Retinal pigment epithelial cell (primary cell): ENCODE measurements at regions not wholly inside any gene's neighbourhood (a gene's known extent, or its start where the extent isn't known, plus 50 kb on each side); places are given as distances from the start of the nearest gene placed in this dataset.

Source experiments
- DNase-seq: peaks from one replicate; pipeline ENCODE4 v3.0.0-alpha.2; 2010; ENCODE audit warnings: low read depth
- H3K4me3 ChIP-seq: 2 replicates; pipeline ENCODE4 v1.5.1; 2011; ENCODE audit warnings: mild to moderate bottlenecking, low read length, control low read depth, moderate library complexity
- CTCF ChIP-seq: conservative IDR thresholded peaks from 2 replicates; pipeline ENCODE4 v1.5.1; 2011; ENCODE audit warnings: low read depth, low read length, control low read depth, inconsistent platforms

DNA sequence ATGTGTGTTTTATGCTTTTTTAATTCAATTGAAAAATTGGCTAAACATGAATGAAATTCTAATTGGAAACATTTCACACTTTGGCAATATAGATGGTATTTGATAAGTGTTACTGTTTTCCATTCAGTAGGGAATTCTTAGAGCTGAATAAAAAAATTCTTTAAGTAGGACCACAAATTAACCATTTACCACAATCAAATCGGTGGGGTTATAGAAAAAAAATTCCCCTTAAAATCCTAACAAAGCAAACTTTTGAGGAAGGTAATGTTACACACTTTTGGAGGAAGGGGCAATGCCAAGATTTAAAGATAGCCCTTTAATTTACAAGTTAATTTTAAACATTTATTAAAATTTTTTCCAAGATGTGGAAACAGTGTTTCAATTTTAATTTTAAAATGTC, 279.0 kb upstream of the FIGN start:
- no peak overlapping the region for H3K4me3 ChIP-seq
- TF ChIP-seq CTCF = no peak
- no peak for DNase-seq

DNA sequence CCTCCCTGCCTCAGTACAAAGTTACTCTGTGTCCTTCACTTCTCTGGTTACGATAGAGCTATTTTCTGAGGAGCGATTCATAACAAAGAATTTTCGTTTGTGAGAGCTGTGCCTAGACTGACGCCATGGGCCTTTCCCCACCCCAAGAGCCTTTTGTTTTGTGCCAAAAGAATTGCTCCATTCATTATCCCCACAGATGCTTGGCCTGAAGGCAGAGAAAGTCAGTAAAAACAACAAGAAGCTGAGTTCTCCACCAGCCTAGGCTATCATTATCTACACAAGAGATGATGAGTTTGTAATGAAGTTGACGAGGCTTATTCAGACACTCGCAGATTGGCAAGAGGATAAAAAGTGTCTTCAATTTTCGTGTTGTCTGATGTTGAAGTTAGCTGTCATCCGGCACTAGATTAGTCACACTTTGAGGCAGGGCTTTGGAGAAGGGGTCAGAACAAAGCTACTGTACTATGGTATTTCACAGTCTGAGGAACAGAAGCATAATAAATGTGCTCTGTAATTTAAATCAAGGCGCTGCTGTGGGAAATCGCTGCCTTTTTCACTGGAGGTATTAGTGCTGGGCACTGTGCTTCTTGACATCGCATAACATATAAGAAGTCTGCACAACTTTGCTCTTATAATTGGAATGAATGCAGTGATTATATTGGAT, 278.4 kb upstream of the FIGN start:
- DNase-seq = no peak
- no peak for TF ChIP-seq CTCF
- no peak overlapping the region for H3K4me3 ChIP-seq

DNA sequence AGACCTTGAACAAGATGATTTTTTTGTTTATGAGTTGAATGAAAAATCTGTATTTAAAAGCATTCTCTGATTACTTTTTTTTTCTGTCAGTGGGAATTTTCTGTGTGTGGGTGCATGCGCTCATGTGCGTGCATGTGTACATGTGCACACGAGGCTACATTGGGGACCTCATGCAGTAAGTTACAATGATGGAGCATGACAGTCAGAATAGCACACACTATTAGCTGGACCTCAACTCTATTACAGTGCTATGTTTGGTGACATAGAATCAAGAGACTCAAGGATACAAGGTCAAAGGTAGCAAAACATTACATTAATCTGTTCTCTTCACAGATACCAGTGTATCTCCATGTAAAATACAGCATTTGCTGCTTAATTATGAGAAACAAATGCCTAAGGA, 276.8 kb upstream of the FIGN start:
- DNase-seq = no peak
- H3K4me3 ChIP-seq = no peak overlapping the region
- no peak for TF ChIP-seq CTCF

- TF ChIP-seq CTCF = no peak
- DNase-seq = no peak
- no peak overlapping the region for H3K4me3 ChIP-seq
Measured at GRCh38 chr2:164009756-164010337, 274.0 kb upstream of the FIGN start.

GRCh38 chr2:164008752-164009151, 272.9 kb upstream of the FIGN start:
- no peak for DNase-seq
- no peak for TF ChIP-seq CTCF
- H3K4me3 ChIP-seq = no peak overlapping the region

DNA sequence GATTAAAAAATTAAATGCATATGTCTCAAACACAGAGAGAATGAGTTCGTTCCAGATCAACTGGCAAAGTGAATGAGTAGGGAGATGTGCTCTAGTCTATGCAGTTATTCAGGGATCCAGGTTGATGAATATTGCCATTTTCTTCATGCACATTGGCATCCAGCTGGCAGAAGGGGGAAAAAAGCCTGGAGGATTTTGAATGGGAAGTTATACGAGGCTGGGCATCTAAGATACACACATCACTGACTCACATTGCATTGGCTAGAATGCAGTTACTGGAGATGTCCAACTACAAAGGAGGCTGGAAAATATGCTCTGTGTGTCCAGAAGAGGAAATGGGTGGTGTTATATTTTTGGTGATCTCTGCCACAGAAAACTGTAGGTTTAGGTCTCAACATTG, 270.9 kb upstream of the FIGN start:
- DNase-seq = no peak
- H3K4me3 ChIP-seq = no peak overlapping the region
- TF ChIP-seq CTCF = no peak

DNA sequence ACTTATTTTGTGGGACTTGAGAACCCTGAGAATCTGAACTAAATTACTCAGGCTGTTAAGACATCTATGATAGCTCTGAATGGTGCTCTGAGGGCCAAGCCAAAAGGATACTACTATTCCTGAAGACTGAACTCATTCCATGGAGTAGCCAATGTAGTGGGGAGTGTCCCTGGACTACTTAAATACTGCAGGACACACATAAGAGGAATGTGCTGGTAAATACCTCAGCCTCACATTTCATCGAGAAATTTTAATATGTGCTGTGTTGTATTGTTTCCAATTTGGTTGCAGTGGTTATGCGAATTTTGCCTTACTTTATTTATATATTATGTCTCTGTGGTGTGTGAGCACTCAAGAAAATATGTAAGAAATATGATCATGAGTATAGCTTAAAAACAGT, 264.4 kb upstream of the FIGN start:
- no peak overlapping the region for H3K4me3 ChIP-seq
- no peak for DNase-seq
- TF ChIP-seq CTCF = no peak
